ENCODE measurements at regions not wholly inside any gene's neighbourhood (a gene's known extent, or its start where the extent isn't known, plus 50 kb on each side); places are given as distances from the start of the nearest gene placed in this dataset.

- DNase-seq, result no peak
- H3K9me3 Mint-ChIP-seq (ENCODE audit: unreplicated experiment), result no peaks in the 10 kb centered on the region
- TF ChIP-seq CTCF (IDR thresholded peaks at IDR 0.05; ENCODE audit: insufficient read depth in 1 of 2, low read depth in 1 of 2, low read length in 1 of 2, severe bottlenecking in 1 of 2, unreplicated experiment in 1 of 2), result no peak
- Histone ChIP-seq H3K27me3 (replicated peaks; ENCODE audit: control insufficient read depth, insufficient read depth, low read length) (no peaks in the 10 kb centered on the region), H3K36me3 (ENCODE audit: control insufficient read depth, insufficient read depth, low read length) (no peaks in the 10 kb centered on the region), H3K4me3 (ENCODE audit: low read depth, low read length) (no peak overlapping the region), H3K4me1 (no peaks in the 10 kb centered on the region), H3K9me3 (no peaks in the 10 kb centered on the region)
- no peaks in the 10 kb centered on the region for H3K36me3 Mint-ChIP-seq (ENCODE audit: insufficient read depth, unreplicated experiment)
- BruUV-seq (replicated peaks), result no TSS peak
- no peak overlapping the region for H3K4me3 Mint-ChIP-seq (ENCODE audit: unreplicated experiment)
- intact Hi-C loops (cut with micrococcal nuclease; ENCODE audit: unreplicated experiment), result no loop called here
- no peak overlapping the region for H3K27ac Mint-ChIP-seq (ENCODE audit: unreplicated experiment)
- H3K27me3 Mint-ChIP-seq (ENCODE audit: insufficient read depth, unreplicated experiment), result peaks cover 11% of the 10 kb centered on the region
- POLR2A ChIA-PET, result no interaction called here
- H3K4me1 Mint-ChIP-seq (ENCODE audit: low read depth, unreplicated experiment), result no peaks in the 10 kb centered on the region
- CTCF ChIA-PET, result no interaction called here
Measured at GRCh38 chr3:55364421-55364820, 122.7 kb downstream of the WNT5A start.

GRCh38 chr3:55362210-55362960 is 124.7 kb downstream of the WNT5A start:
- H3K27ac Mint-ChIP-seq (ENCODE audit: unreplicated experiment), result no peak overlapping the region
- POLR2A ChIA-PET, result no interaction called here

GRCh38 chr3:55357796-55358195 is 129.3 kb downstream of the WNT5A start:
- TF ChIP-seq CTCF (IDR thresholded peaks at IDR 0.05; ENCODE audit: insufficient read depth in 1 of 2, low read depth in 1 of 2, low read length in 1 of 2, severe bottlenecking in 1 of 2, unreplicated experiment in 1 of 2), result no peak
- no TSS peak for BruUV-seq (replicated peaks)
- ChIA-PET CTCF (no interaction called here), POLR2A (no interaction called here)
- Mint-ChIP-seq H3K27ac (ENCODE audit: unreplicated experiment) (no peak overlapping the region), H3K27me3 (ENCODE audit: insufficient read depth, unreplicated experiment) (peaks cover 17% of the 10 kb centered on the region), H3K36me3 (ENCODE audit: insufficient read depth, unreplicated experiment) (no peaks in the 10 kb centered on the region), H3K9me3 (ENCODE audit: unreplicated experiment) (peaks cover 10% of the 10 kb centered on the region), H3K4me1 (ENCODE audit: low read depth, unreplicated experiment) (no peaks in the 10 kb centered on the region), H3K4me3 (ENCODE audit: unreplicated experiment) (no peak overlapping the region)
- no peaks in the 10 kb centered on the region for H3K4me1 ChIP-seq
- intact Hi-C loops (cut with micrococcal nuclease; ENCODE audit: unreplicated experiment), result no loop called here
- no peak for DNase-seq
- H3K9me3 ChIP-seq, result no peaks in the 10 kb centered on the region
- H3K4me3 ChIP-seq (ENCODE audit: low read depth, low read length), result no peak overlapping the region
- no peaks in the 10 kb centered on the region for H3K27me3 ChIP-seq (replicated peaks; ENCODE audit: control insufficient read depth, insufficient read depth, low read length)
- no peaks in the 10 kb centered on the region for H3K36me3 ChIP-seq (ENCODE audit: control insufficient read depth, insufficient read depth, low read length)

More at GRCh38 chr3:55362210-55362960, 124.7 kb downstream of the WNT5A start:
- Histone ChIP-seq H3K27me3 (replicated peaks; ENCODE audit: control insufficient read depth, insufficient read depth, low read length) (no peaks in the 10 kb centered on the region), H3K4me1 (no peaks in the 10 kb centered on the region), H3K36me3 (ENCODE audit: control insufficient read depth, insufficient read depth, low read length) (no peaks in the 10 kb centered on the region), H3K4me3 (ENCODE audit: low read depth, low read length) (no peak overlapping the region), H3K9me3 (no peaks in the 10 kb centered on the region)
- no peak overlapping the region for H3K4me3 Mint-ChIP-seq (ENCODE audit: unreplicated experiment)
- H3K36me3 Mint-ChIP-seq (ENCODE audit: insufficient read depth, unreplicated experiment), result no peaks in the 10 kb centered on the region
- no TSS peak for BruUV-seq (replicated peaks)
- TF ChIP-seq CTCF (IDR thresholded peaks at IDR 0.05; ENCODE audit: insufficient read depth in 1 of 2, low read depth in 1 of 2, low read length in 1 of 2, severe bottlenecking in 1 of 2, unreplicated experiment in 1 of 2), result no peak
- intact Hi-C loops (cut with micrococcal nuclease; ENCODE audit: unreplicated experiment), result no loop called here
- DNase-seq, result no peak
- H3K9me3 Mint-ChIP-seq (ENCODE audit: unreplicated experiment), result peaks cover 10% of the 10 kb centered on the region
- H3K4me1 Mint-ChIP-seq (ENCODE audit: low read depth, unreplicated experiment), result no peaks in the 10 kb centered on the region
- H3K27me3 Mint-ChIP-seq (ENCODE audit: insufficient read depth, unreplicated experiment), result peaks cover 12% of the 10 kb centered on the region
- CTCF ChIA-PET, result no interaction called here

Data from Caco-2 (cell line).